ENCODE measurements at regions not wholly inside any gene's neighbourhood (a gene's known extent, or its start where the extent isn't known, plus 50 kb on each side); places are given as distances from the start of the nearest gene placed in this dataset.

DNA sequence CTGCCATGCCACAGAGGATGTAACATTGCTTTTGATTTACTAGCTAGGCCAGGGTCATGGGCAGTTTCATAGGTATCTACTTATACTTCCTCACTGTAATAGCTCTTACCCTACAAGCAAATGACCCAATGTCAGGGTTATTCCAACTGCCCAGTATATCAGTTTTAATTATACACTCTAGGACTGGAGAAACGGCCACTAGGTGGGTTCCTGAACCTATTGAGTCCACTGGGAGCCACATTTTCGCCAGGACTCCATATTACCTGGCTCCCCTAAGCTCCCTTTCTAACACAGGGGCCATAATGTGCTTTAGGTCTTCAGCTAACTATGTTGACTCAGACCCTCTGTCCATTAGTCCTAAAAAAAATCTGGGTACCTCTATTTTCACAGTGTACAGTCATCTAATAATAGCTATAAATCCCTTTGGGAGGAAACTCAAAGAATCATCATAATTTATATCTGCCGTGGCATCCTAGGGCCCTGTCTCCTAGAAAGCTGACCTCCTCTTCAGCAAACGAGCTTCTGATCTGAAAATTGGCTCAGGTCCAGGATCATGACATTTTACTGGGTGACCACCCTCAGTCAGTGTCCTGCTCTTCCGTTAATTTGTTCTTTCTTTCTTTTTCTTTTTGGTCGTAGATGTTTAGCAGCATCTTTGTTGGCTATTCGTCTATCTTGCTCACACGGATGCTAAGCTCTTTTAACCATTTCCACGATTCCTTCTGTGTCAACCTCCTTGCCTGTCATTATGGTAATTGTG is 244.3 kb downstream of the FAM76B start:
- no peak for DNase-seq

- DNase-seq = no peak
These were observed 245.3 kb downstream of the FAM76B start for GRCh38 chr11:95544095-95544856.

DNA sequence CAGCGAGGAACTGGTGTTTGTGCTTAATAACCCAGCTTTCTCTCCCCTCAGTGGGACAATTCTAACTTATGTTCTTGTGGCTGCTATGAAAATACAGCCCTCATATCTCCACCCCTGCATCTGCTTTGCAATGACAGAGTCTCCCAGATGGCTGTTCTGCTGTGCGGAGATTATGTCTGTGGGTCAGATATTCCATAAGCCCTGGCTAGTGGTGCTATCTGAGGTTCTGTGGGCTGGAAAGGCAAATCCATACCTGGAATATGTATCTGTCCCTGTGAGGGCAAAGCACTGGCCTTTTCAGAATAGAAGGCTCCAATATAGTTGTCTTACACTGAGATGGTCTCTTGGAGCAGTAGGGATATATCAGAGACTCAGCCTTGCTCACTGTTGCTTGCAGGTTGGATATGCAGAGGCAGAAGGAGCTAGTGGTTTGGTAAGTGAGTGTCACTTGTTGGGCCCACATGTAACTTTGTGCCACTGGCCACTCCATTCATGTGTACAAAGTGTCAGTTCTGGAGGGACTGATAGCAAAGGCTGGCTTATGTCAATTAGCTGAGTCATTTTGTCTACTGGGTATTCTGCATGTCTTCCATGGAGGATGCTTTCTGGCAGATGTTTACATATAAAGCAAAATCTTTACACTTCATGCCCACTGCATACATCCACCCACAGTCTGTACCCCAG is 246.6 kb downstream of the FAM76B start:
- DNase-seq = no peak

- no peak for DNase-seq
These were observed 247.9 kb downstream of the FAM76B start for GRCh38 chr11:95541715-95542114.

- no peak for DNase-seq
These were observed 253.4 kb downstream of the FAM76B start for GRCh38 chr11:95536047-95536690.

DNA sequence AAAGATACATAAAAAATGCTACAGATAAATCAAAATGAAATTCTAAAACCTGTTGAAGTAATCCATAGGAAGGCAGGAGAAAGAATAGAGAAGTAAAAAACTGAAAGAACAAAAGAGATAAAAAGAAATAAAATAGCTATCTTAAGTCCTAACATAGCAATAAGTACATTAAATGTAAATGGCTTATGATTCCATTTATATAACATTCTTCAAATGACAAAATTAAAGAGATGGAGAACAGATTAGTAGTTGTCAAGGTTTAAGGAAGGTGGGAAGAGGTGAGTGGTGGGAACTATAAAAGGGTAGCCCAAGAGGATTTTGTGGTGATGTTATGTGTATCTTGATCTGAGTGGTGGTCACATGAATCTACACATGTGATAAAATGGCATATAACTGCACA is 254.8 kb downstream of the FAM76B start:
- DNase-seq = no peak

DNA sequence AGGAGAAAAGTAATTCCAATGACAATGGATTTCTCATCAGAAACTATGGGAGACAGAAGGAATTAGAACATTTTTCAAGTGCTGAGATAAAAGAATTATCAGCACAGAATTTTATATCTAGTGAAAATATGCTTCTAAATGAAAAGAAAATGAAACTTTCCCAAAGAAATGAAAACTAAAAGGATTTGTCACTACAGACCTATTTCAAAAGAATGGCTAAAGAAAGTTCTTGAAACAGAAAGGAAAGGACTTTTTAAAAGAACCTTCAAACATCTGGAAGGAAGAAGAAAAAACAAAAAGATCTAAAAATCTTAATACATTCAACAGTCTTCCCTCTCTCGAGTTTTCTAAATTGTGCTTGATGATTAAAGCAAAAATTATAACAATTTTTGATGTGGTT is 255.4 kb downstream of the FAM76B start:
- no peak for DNase-seq

DNA sequence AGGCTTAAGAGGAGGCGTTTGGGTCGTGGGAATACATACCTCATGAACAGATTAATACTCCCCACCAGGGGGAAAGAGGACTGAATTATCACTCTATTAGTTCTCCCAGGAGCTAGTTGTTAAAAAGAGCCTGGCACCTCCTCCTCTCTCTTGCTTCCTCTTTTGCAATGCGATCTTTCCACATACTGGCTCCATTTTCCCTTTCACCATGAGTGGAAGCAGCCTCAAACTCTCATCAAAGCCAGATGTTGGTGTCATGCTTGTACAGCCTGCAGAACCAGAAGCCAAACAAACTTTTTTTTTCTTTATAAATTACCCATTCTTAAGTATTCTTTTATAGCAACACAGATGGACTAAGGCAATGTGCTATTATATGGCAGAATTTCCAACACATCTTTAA is 258.5 kb downstream of the FAM76B start:
- no peak for DNase-seq

DNA sequence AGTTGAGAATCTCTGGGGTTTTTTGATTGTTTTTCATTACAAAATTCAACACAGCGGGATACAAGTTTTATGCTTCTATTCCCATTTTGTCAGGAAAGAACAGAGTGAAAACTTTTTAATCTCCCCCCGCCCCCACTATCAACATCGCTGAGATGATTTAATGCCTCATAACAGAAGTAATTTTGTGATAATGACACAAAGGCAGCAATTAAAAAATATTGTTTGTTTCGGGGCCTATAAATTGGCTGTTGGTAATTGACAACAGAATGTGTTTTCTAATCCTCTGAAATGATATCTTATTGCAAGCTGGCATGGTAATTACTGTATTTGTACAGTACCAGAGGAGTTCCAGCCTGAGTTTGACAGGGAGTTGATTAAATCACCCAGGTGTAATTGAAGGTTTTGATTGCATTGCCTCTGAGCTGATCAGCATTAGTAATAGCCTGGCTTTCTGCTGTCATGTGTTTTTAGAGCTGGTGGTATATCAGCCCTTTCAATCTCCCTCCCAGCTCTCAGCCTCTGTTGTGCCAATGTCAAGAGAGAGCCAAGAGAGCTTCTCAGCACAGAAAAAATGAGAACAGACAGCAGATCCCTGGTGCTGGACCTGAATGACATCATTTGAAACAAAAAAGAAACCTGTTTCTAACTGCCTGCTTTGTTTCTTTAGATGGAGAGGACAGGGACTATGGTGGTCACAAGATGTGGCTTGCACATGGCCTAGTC is 265.1 kb downstream of the FAM76B start:
- DNase-seq = no peak

- no peak for DNase-seq
These were observed 266.7 kb downstream of the FAM76B start for GRCh38 chr11:95522874-95523273.

GRCh38 chr11:95521862-95522261 is 267.7 kb downstream of the FAM76B start:
- no peak for DNase-seq

GRCh38 chr11:95521133-95521542 is 268.4 kb downstream of the FAM76B start:
- DNase-seq = no peak

- no peak for DNase-seq
These were observed 269.0 kb downstream of the FAM76B start for GRCh38 chr11:95520369-95521132.

DNA sequence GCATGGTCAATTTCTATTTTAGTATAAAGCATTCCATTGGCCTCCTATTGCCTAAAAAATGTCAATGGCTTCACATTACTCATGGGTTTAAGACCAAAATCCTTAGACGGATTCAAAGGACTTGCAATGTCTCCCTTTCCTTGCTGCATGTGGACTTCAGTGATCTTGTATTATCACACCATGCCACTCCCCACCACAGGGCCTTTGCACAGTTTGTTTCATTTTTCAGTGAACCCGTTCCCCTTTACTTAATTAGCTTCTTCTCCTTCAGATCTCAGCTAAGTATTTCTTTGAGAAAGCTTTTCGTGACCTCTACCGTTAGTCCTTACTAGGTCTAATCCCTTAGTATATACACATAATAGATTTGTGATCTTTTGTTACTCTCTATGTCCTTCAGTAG is 269.7 kb downstream of the FAM76B start:
- DNase-seq = no peak

GRCh38 chr11:95517453-95517852 is 272.1 kb downstream of the FAM76B start:
- DNase-seq = no peak

DNA sequence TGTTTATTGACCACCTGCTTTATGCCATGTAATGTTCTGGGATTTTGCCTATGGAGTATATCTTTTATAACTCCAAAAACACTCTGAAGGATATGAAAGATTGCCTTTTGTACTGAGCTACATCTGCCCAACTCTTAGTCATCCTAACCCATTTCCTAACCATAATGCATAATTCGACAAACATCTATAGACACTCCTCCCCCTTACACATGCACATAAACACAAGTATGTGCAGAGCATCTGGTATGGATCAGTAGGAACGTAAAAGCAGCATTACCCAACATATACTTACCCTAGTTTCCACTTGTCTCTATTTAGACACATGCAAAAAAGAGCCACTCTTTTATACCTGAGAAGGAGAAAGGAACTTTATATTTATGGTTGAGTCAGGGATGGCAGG is 272.8 kb downstream of the FAM76B start:
- no peak for DNase-seq

DNA sequence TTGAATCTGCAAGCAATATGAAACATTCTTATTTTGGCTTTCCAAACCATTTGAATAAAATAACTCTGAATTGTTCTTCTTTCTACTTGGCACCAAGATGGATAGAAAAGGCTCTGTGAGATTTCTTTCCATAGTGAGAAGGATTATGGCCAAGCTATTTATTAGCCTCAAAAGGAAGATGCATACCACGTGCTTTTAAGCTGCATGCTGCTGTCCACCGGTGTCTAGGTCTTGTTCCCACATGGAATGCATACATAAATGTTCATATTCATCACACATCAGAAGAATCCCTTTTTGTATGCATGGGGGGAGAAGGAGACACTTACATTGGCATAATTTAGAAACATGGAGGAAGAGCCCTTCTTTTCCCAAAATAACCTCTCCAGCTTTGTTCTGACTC is 273.4 kb downstream of the FAM76B start:
- no peak for DNase-seq

DNA sequence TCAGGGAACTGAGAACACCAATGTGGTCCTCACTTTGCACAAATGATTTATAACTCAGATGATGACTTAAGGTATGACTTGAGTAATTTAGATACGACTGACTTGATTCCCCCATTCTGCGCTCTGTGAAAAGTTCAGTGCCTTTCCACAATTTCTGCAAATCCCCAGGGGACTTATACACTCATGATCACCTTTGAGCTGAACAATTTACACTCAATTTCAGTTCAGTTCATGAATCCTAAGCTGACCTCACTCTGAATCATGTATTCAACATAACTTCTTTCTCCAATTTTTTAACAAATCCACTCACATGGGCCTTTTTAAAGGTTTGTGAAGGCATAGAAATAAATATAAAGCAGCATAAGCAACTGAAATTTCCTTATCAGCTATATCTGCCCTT is 274.2 kb downstream of the FAM76B start:
- DNase-seq = no peak

GRCh38 chr11:95514416-95515110 is 275.0 kb downstream of the FAM76B start:
- no peak for DNase-seq

DNA sequence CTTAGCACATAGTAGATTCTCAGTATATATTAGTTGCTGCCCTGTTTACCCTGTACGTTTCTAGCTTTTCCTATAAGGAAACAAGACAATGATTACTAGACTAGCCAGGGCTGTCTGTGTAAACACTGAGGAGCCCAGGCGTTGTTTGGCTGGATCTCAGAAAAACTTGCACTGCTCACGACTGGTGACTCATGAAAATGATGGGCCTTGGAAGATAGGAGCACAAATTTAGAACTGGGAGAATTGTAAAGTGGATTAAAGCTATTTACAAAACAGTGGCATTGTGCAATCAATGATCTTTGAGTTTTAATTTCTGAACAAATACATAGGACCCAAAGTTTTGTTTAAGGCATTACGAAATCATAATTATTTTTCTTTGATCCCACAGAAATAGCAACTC is 276.9 kb downstream of the FAM76B start:
- DNase-seq = no peak

DNA sequence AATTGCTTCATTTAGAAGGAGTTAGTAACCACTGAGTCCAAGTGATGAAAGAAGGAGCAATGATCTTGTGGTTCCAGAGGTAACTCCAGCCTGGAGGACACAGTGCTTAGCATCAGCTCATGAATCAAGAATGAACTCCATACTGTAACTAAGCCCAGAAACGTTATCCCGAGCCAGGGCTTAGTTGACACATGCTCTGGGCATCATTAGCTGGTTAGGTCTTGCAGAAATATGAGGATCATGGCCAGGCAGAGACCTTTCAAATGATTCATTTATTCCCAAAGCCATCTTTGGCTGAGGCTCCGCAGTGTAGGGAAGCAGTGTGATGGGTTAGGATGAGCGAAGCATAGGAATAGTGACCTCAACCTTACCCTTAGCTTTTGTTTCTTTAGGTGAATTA is 277.4 kb downstream of the FAM76B start:
- no peak for DNase-seq
